22Rv1 (cell line): ENCODE measurements at regions not wholly inside any gene's neighbourhood (a gene's known extent, or its start where the extent isn't known, plus 50 kb on each side); places are given as distances from the start of the nearest gene placed in this dataset.

Experiments
- CTCF ChIP-seq: fragments of 450-650 bp; IDR thresholded peaks from 2 replicates; pipeline ENCODE4 v1.5.1; 2017; ENCODE audit warnings: mild to moderate bottlenecking
- ZFX ChIP-seq: fragments of 450-650 bp; IDR thresholded peaks from 2 replicates; pipeline ENCODE4 v1.6.1; 2017; ENCODE audit warnings: antibody characterized with exemption, borderline replicate concordance

GRCh38 chr3:62942227-62942626, 67.0 kb upstream of the CADPS start:
- no peak for TF ChIP-seq CTCF
- no peak for TF ChIP-seq ZFX
